ENCODE measurements at regions not wholly inside any gene's neighbourhood (a gene's known extent, or its start where the extent isn't known, plus 50 kb on each side); places are given as distances from the start of the nearest gene placed in this dataset.

GRCh38 chr11:128105511-128105910, 481.8 kb downstream of the ETS1 start:
- Histone ChIP-seq H3K4me3 (ENCODE audit: low read length) (no peak overlapping the region), H3K27ac (ENCODE audit: low read depth, low read length) (no peak overlapping the region), H3K9me3 (ENCODE audit: control insufficient read depth, low read length) (no peaks in the 10 kb centered on the region), H3K9ac (ENCODE audit: extremely low read depth, low read length, poor library complexity, severe bottlenecking) (no peak overlapping the region), H3K4me1 (ENCODE audit: control insufficient read depth, insufficient read depth, low read length) (no peaks in the 10 kb centered on the region), H3K36me3 (ENCODE audit: control insufficient read depth, insufficient read depth, low read length) (no peaks in the 10 kb centered on the region), H3K27me3 (ENCODE audit: control insufficient read depth, insufficient read depth, low read length, poor library complexity, severe bottlenecking) (no peaks in the 10 kb centered on the region)
- H3K27me3 Mint-ChIP-seq (ENCODE audit: insufficient read depth): no peaks in the 10 kb centered on the region
- no peak for DNase-seq
- TF ChIP-seq CTCF (conservative IDR thresholded peaks at IDR 0.05): no peak
- no peak overlapping the region for H3K27ac Mint-ChIP-seq
- H3K4me1 Mint-ChIP-seq: peaks cover 3% of the 10 kb centered on the region
- no peaks in the 10 kb centered on the region for H3K36me3 Mint-ChIP-seq (ENCODE audit: low read depth)
- peaks cover 6% of the 10 kb centered on the region for H3K9me3 Mint-ChIP-seq
- H3K4me3 Mint-ChIP-seq: no peak overlapping the region

GRCh38 chr11:128103278-128103873, 484.0 kb downstream of the ETS1 start:
- Mint-ChIP-seq H3K27me3 (ENCODE audit: insufficient read depth) (no peaks in the 10 kb centered on the region), H3K36me3 (ENCODE audit: low read depth) (no peaks in the 10 kb centered on the region), H3K9me3 (no peaks in the 10 kb centered on the region), H3K4me3 (no peak overlapping the region), H3K27ac (no peak overlapping the region), H3K4me1 (peaks cover 13% of the 10 kb centered on the region)
- 89 to 95% methylated on average over 4 of the region's 4 CpGs for WGBS, 2 experiments (ENCODE audit: insufficient coverage in 1 of 2, insufficient read length in 1 of 2)
- no peaks in the 10 kb centered on the region for H3K9me3 ChIP-seq (ENCODE audit: control insufficient read depth, low read length)
- H3K4me3 ChIP-seq (ENCODE audit: low read length): no peak overlapping the region
- H3K4me1 ChIP-seq (ENCODE audit: control insufficient read depth, insufficient read depth, low read length): no peaks in the 10 kb centered on the region
- TF ChIP-seq CTCF (conservative IDR thresholded peaks at IDR 0.05): no peak
- H3K36me3 ChIP-seq (ENCODE audit: control insufficient read depth, insufficient read depth, low read length): no peaks in the 10 kb centered on the region
- H3K9ac ChIP-seq (ENCODE audit: extremely low read depth, low read length, poor library complexity, severe bottlenecking): no peak overlapping the region
- H3K27ac ChIP-seq (ENCODE audit: low read depth, low read length): no peak overlapping the region
- no peak for DNase-seq
- H3K27me3 ChIP-seq (ENCODE audit: control insufficient read depth, insufficient read depth, low read length, poor library complexity, severe bottlenecking): no peaks in the 10 kb centered on the region

GRCh38 chr11:128098781-128099180, 488.6 kb downstream of the ETS1 start:
- Histone ChIP-seq H3K27me3 (ENCODE audit: control insufficient read depth, insufficient read depth, low read length, poor library complexity, severe bottlenecking) (no peaks in the 10 kb centered on the region), H3K4me1 (ENCODE audit: control insufficient read depth, insufficient read depth, low read length) (peaks cover 4% of the 10 kb centered on the region), H3K9ac (ENCODE audit: extremely low read depth, low read length, poor library complexity, severe bottlenecking) (no peak overlapping the region), H3K9me3 (ENCODE audit: control insufficient read depth, low read length) (no peaks in the 10 kb centered on the region), H3K36me3 (ENCODE audit: control insufficient read depth, insufficient read depth, low read length) (no peaks in the 10 kb centered on the region), H3K4me3 (ENCODE audit: low read length) (no peak overlapping the region), H3K27ac (ENCODE audit: low read depth, low read length) (no peak overlapping the region)
- no peaks in the 10 kb centered on the region for H3K9me3 Mint-ChIP-seq
- TF ChIP-seq CTCF (conservative IDR thresholded peaks at IDR 0.05): no peak
- H3K4me3 Mint-ChIP-seq: no peak overlapping the region
- H3K27ac Mint-ChIP-seq: peak overlapping the region; percentile 50
- WGBS, 2 experiments (ENCODE audit: insufficient coverage in 1 of 2, insufficient read length in 1 of 2): 56 to 67% methylated on average over 1 of the region's 1 CpG
- H3K4me1 Mint-ChIP-seq: peaks cover 13% of the 10 kb centered on the region
- peak; percentile 62 for DNase-seq
- no peaks in the 10 kb centered on the region for H3K27me3 Mint-ChIP-seq (ENCODE audit: insufficient read depth)
- H3K36me3 Mint-ChIP-seq (ENCODE audit: low read depth): no peaks in the 10 kb centered on the region
